ENCODE measurements at regions not wholly inside any gene's neighbourhood (a gene's known extent, or its start where the extent isn't known, plus 50 kb on each side); places are given as distances from the start of the nearest gene placed in this dataset.

DNA sequence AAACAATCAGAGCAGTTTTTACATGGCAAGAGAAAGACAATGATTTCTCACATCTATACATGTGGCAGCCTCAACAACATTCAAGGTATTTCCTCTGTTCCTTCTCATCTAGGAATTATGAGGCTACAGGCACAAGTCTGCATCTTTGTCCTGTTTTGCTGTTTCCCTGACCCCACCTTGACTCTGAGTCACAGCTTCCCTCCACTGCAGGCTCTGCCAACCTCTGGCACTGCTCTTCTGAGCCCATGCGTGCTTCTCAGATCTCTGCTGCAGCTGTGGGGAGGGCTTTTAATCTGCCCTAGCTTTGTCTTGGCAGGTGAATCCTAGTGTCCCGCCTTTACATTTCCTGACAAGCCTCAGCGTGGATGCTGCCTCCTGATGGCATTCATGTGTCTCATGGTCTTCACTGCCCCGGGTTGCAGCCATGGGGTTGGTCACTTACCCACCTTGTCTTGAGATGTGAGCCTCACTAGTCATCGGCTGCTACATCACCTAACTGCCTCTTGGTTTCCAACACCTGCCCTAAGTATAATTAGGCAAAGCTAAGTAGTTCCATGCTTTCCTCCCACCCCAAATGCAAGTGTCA lies 578.5 kb downstream of the TBC1D22A start:
- no peak overlapping the region for H3K27ac ChIP-seq
- TF ChIP-seq, protein P1, sequence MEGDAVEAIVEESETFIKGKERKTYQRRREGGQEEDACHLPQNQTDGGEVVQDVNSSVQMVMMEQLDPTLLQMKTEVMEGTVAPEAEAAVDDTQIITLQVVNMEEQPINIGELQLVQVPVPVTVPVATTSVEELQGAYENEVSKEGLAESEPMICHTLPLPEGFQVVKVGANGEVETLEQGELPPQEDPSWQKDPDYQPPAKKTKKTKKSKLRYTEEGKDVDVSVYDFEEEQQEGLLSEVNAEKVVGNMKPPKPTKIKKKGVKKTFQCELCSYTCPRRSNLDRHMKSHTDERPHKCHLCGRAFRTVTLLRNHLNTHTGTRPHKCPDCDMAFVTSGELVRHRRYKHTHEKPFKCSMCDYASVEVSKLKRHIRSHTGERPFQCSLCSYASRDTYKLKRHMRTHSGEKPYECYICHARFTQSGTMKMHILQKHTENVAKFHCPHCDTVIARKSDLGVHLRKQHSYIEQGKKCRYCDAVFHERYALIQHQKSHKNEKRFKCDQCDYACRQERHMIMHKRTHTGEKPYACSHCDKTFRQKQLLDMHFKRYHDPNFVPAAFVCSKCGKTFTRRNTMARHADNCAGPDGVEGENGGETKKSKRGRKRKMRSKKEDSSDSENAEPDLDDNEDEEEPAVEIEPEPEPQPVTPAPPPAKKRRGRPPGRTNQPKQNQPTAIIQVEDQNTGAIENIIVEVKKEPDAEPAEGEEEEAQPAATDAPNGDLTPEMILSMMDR (IDR thresholded peaks at IDR 0.05) = no peak
- H3K4me3 ChIP-seq = no peak overlapping the region
- no peak for DNase-seq (ENCODE audit: low spot score)

DNA sequence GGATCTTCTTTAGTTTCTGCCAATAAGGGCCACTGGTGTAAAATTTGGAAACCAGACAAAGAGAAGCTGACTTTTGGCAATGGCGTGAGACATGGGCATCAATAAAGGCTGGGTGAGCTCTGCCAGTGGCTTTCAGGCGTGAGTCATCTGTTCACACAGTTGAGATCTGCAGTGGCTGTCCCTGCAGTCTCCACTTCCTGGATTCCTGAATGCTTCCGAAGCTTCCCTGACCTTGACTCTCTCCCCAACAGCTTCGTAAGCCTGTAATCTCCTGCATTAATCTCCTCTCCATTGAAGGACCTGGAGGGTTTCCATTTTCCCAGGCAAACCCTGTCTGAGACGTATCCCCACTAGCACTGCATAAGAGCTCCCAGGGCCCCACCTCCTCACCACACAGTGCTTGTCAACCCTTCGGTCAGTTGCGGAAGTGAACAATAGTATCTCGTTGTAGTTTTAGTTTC lies 574.7 kb downstream of the TBC1D22A start:
- DNase-seq (ENCODE audit: low spot score) = no peak
- Histone ChIP-seq H3K27ac (no peak overlapping the region), H3K4me3 (no peak overlapping the region)
- TF ChIP-seq, protein P1 (IDR thresholded peaks at IDR 0.05) = no peak

DNA sequence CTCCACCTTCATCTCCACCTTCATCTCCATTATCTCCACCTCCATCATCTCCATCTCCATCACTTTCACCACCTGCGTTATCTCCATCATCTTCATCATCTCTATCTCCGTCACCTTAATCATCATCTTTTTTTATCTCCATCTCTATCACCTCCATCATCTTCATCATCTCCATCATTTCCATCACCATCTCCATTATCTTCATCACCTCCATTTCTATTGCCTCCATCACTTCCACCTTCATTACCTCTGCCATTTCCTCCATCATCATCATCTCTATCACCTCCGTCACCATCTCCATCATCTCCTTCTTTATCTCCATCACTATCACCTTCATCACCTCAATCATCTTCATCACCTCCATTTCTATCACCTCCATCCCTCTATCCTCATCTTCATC lies 573.5 kb downstream of the TBC1D22A start:
- TF ChIP-seq, protein P1 (IDR thresholded peaks at IDR 0.05) = no peak
- Histone ChIP-seq H3K27ac (no peak overlapping the region), H3K4me3 (no peak overlapping the region)
- no peak for DNase-seq (ENCODE audit: low spot score)

DNA sequence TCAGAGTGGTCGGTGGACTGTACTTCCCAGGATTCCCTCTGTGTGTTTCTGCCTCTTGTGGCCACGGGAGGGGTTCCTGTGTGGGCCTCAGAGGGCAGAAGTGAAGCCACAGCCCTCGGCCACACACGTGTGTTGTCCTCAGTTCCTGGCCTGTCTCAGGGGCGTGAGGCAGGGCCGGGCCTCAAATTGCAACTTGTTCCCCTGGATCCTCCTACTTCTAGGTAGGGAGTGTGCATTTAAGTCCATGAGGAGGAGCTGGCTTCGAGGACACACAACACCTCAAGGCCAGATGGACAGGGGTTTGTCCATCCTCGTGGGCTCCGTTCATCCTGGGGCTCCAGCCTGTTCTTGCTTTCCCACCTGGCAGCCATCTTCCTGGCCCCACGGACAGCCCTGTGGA lies 573.0 kb downstream of the TBC1D22A start:
- TF ChIP-seq, protein P1 (IDR thresholded peaks at IDR 0.05) = no peak
- no peak overlapping the region for H3K27ac ChIP-seq
- DNase-seq (ENCODE audit: low spot score) = no peak
- no peak overlapping the region for H3K4me3 ChIP-seq

DNA sequence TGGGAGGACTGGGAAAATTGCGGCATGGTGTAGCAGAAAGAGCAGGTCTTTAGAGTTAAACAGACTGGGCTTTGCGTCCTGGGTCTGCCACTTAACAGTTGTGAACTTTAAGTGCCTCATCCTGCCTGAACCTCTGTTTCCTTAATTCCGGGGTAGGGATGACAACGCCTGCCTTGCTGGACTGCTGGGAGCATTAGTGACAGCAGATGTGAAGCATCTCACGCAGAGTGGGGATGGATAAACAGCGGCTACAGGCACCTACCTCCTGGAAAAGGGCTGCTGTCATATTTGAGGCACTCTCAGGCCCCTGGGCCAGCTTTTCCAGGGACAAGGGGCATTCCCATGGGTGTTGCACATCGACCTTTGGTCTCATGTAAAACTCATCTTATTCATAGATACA lies 572.2 kb downstream of the TBC1D22A start:
- no peak overlapping the region for H3K4me3 ChIP-seq
- no peak for DNase-seq (ENCODE audit: low spot score)
- TF ChIP-seq, protein P1 (IDR thresholded peaks at IDR 0.05) = no peak

DNA sequence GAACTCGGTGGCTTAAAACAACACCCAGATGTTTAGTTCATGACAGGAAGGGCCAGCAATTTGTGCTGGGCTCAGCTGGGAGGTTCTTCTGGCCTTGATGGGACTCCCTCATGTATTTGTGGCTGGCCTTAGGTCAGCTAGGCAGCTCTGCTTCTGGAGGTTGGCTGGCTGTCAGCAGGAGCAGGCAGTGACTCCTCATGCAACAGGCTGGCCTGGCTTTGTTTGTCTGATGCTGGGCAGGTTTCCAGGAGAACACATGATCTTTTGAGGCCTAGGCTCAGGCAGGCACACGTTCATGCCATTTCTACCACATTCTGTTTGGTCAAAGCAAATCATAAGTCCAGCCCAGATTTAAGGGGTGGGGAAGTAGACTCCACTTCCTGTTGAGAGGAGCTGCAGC lies 571.2 kb downstream of the TBC1D22A start:
- DNase-seq (ENCODE audit: low spot score) = no peak
- Histone ChIP-seq H3K27ac (no peak overlapping the region), H3K4me3 (no peak overlapping the region)
- TF ChIP-seq, protein P1 (IDR thresholded peaks at IDR 0.05) = no peak

More for the DNA sequence above, 572.2 kb downstream of the TBC1D22A start:
- no peak overlapping the region for H3K27ac ChIP-seq

DNA sequence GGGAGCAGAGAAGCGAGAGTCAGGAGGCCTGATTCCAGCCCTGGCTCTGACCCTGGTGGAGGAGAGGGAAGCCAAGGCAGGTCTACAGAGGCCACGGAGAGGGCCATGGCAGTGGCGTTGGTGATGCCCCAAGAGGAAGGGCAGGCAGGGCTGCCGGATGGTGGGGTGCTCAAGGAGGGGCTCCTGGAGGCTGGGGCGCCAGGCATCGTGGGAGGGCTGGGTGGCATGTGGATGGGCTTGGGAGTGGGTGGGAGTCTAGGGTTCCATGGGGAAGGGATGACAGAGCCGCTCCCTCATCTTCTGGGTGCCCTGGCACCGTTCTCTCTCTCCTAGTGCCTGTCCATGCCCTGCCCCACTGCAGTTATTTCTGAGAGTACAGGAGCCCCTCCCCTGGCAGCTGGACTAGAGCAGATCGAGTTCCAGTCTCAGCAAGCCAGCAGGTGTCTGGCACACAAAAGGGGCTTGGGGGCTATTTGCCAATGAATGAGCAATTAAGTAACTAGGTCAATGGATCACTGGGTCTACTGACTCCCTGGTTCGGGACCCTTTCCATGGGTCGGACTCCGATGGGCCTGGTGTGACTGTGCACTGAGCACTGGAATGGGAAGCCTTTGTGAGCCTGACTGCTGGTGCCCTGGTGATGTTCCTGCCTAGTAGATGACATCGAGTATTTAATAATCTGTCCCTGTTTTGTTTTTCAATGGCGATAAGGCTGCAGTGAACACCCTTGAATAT lies 570.0 kb downstream of the TBC1D22A start:
- TF ChIP-seq, protein P1 (IDR thresholded peaks at IDR 0.05) = no peak
- Histone ChIP-seq H3K27ac (no peak overlapping the region), H3K4me3 (no peak overlapping the region)
- DNase-seq (ENCODE audit: low spot score) = no peak
